Smooth muscle cell (in vitro differentiated cells): ENCODE measurements at regions not wholly inside any gene's neighbourhood (a gene's known extent, or its start where the extent isn't known, plus 50 kb on each side); places are given as distances from the start of the nearest gene placed in this dataset.

ENCODE experiments used
- DNase-seq: peaks from one replicate; lab custom pipeline; 2025; ENCODE audit not compliant: unreplicated experiment; lab: John Stamatoyannopoulos, UW
- H2AFZ ChIP-seq: fragments of 200-600 bp; sonication (generic); 2 replicates; pipeline ENCODE4 v1.6.0; 2016; ENCODE audit warnings: antibody characterized with exemption, low read depth, mild to moderate bottlenecking
- H3F3A ChIP-seq: fragments of 200-600 bp; sonication (generic); 2 replicates; pipeline ENCODE4 v1.6.0; 2017; ENCODE audit warnings: antibody characterized with exemption, low read depth
- H3K27ac ChIP-seq: fragments of 200-600 bp; sonication (generic); 2 replicates; pipeline ENCODE4 v1.5.1; 2016; ENCODE audit warnings: low read depth, mild to moderate bottlenecking
- H3K27me3 ChIP-seq: fragments of 200-600 bp; sonication (generic); 2 replicates; pipeline ENCODE4 v1.6.1; 2016; ENCODE audit warnings: low read depth, mild to moderate bottlenecking
- H3K36me3 ChIP-seq: fragments of 200-600 bp; sonication (generic); 2 replicates; pipeline ENCODE4 v1.5.1; 2016; ENCODE audit warnings: low read depth
- H3K4me1 ChIP-seq: fragments of 200-600 bp; sonication (generic); 2 replicates; pipeline ENCODE4 v1.5.1; 2016; ENCODE audit warnings: low read depth
- H3K4me2 ChIP-seq: fragments of 200-600 bp; sonication (generic); 2 replicates; pipeline ENCODE4 v1.6.0; 2016; ENCODE audit warnings: mild to moderate bottlenecking
- H3K4me3 ChIP-seq: fragments of 200-600 bp; sonication (generic); 2 replicates; pipeline ENCODE4 v1.5.1; 2016; ENCODE audit warnings: mild to moderate bottlenecking
- H3K79me2 ChIP-seq: fragments of 200-600 bp; sonication (generic); 2 replicates; pipeline ENCODE4 v1.6.0; 2016; ENCODE audit warnings: low read depth, mild to moderate bottlenecking
- H3K9ac ChIP-seq: fragments of 200-600 bp; sonication (generic); 2 replicates; pipeline ENCODE4 v1.6.0; 2016; ENCODE audit warnings: low read depth
- H3K9me3 ChIP-seq: fragments of 200-600 bp; sonication (generic); replicated peaks from 2 replicates; pipeline ENCODE4 v1.5.1; 2016; ENCODE audit warnings: low read depth
- H4K20me1 ChIP-seq: fragments of 200-600 bp; sonication (generic); 2 replicates; pipeline ENCODE4 v1.6.0; 2016; ENCODE audit warnings: low read depth
- CTCF ChIP-seq: fragments of 200-600 bp; sonication (generic); IDR thresholded peaks from 2 replicates; pipeline ENCODE4 v1.5.1; 2017; ENCODE audit warnings: borderline replicate concordance, mild to moderate bottlenecking, antibody characterized with exemption; ENCODE audit not compliant: insufficient read depth, poor library complexity, severe bottlenecking
- WGBS: methylation state at CpG from one replicate; pipeline ENCODE4 v1.1.7; 2016; ENCODE audit warnings: low lambda C conversion rate; 5-methylcytosine and 5-hydroxymethylcytosine counted together

DNA sequence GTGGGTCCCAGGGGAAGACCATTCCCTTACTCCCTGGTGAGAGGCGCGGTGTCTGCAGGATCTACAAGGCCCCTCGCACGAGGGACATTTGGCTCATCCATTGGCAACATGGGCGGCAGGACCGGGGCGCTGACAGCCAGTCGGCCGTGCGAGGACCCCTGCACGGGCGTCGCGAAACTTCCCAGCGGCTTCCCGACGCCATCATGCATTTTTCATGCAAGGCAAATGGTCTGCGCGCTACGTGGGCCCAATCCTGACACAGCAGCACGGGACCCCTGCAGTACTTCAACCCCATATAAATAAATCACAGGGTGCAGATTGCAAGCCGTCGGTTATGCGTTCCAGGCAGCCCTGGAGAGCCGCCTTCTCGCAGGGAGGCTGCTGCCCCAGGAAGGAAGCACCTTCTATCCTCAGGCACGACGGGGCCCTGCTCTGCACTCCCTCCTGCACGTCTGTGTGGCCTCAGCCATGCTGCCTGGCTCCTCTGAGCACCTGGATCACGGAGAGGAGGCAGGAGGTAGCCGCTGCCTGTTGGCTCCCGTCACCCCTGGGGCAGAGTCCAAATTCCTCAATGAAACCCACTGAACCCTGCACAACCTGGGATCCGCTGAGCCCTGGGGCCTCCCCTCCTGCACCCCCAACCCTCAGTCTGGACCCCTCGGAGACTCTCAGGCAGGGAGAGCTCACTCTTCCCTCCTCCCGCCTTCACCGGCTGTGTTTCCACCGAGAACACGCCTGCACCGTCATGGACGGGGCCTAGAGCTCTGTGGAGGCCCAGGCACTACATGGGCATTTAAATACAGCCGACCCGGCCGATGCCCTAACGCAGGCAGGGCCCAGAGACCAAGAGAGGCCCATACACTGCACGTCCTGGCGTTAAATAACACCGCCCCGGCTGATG lies 90.5 kb downstream of the PDGFA start:
- Histone ChIP-seq H3K4me1 (no peaks in the 10 kb centered on the region), H3K36me3 (no peaks in the 10 kb centered on the region), H4K20me1 (no peaks in the 10 kb centered on the region), H3K4me3 (no peak overlapping the region), H3F3A (no peaks in the 10 kb centered on the region), H3K9ac (no peak overlapping the region), H3K9me3 (no peaks in the 10 kb centered on the region), H3K27me3 (no peaks in the 10 kb centered on the region), H2AFZ (no peak overlapping the region), H3K27ac (no peak overlapping the region), H3K4me2 (no peak overlapping the region), H3K79me2 (no peaks in the 10 kb centered on the region)
- DNase-seq, result no peak
- 92% methylated on average over 43 of the region's 48 CpGs for WGBS
- no peak for TF ChIP-seq CTCF

GRCh38 chr7:429828-430180 lies 89.8 kb downstream of the PDGFA start:
- 94% methylated on average over 20 of the region's 20 CpGs for WGBS

GRCh38 chr7:431041-431440 lies 88.6 kb downstream of the PDGFA start:
- 94% methylated on average over 24 of the region's 24 CpGs for WGBS

More at GRCh38 chr7:429828-430180, 89.8 kb downstream of the PDGFA start:
- no peak for DNase-seq
- H3K4me1 ChIP-seq, result peaks cover under 1% of the 10 kb centered on the region
- H3K27ac ChIP-seq, result no peak overlapping the region
- H3K4me3 ChIP-seq, result no peak overlapping the region
- H3K36me3 ChIP-seq, result no peaks in the 10 kb centered on the region
- no peaks in the 10 kb centered on the region for H3F3A ChIP-seq
- no peak overlapping the region for H3K4me2 ChIP-seq
- H3K79me2 ChIP-seq, result no peaks in the 10 kb centered on the region
- no peaks in the 10 kb centered on the region for H3K27me3 ChIP-seq
- H3K9ac ChIP-seq, result no peak overlapping the region
- TF ChIP-seq CTCF, result no peak
- H4K20me1 ChIP-seq, result no peaks in the 10 kb centered on the region
- no peak overlapping the region for H2AFZ ChIP-seq
- no peaks in the 10 kb centered on the region for H3K9me3 ChIP-seq

More at GRCh38 chr7:431041-431440, 88.6 kb downstream of the PDGFA start:
- Histone ChIP-seq H3K4me1 (peaks cover 6% of the 10 kb centered on the region), H3K9me3 (no peaks in the 10 kb centered on the region), H3K4me3 (no peak overlapping the region), H3F3A (no peaks in the 10 kb centered on the region), H3K27ac (no peak overlapping the region), H3K36me3 (no peaks in the 10 kb centered on the region), H3K4me2 (no peak overlapping the region), H3K9ac (no peak overlapping the region), H3K27me3 (no peaks in the 10 kb centered on the region), H4K20me1 (no peaks in the 10 kb centered on the region), H2AFZ (no peak overlapping the region), H3K79me2 (no peaks in the 10 kb centered on the region)
- no peak for DNase-seq
- no peak for TF ChIP-seq CTCF
